CD4-positive, alpha-beta T cell treated with Interleukin-17A for 1 hour (primary cell): ENCODE measurements at regions not wholly inside any gene's neighbourhood (a gene's known extent, or its start where the extent isn't known, plus 50 kb on each side); places are given as distances from the start of the nearest gene placed in this dataset.
A peak's percentile ranks its signal among the peaks of the same experiment; 100 is the strongest.

Experiments
- DNase-seq: peaks from one replicate; pipeline ENCODE4 v3.0.0-alpha.2; 2020

DNA sequence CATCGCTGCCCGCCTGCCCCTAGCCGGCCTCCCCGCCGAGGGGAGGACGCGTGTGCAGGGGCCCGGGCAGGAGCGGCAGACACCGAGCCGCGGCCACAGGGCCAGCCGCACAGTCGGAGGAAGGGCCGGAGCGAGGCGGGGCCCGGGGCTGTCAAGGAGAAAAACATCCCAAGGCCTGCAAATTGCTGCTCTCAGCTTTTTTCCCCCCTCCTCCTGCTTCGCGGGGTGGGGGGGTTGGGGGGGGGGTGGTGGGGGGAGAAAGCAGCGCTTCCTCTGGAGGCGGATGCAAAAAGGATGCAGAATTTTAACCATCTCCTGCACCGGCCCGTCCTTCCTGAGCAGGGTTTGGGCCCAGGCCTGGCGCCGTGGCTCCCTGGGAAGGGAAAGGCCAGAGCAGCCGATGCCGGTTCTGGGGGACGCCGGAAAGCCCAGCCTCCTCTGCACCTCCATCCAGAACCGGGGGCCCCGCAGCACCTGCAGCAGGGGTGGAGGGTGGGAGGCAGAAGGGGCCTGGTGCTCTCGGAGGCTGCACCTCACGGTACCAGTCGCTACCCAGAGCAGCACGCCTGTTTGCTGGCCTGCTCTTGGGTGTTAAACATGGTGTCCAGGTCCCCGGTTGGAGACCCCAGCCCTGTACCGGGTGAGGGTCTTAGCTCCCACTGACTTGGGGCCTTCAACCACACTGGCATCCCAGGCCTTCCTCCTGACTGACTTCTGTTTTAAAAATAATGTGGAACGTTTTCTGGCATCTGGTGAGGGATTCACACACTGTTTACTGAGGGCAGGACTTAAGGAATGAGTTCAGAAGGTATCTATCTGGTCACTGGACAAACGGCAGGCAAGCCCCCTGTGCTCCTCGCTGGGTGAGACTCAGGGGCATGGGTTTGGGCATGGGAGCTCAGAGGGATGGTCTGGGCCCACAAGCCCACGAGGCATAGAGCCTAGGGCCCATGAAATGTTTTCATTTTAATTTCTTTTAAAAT, 77.4 kb upstream of the WNT7B start:
- DNase-seq = peak; percentile 59

DNA sequence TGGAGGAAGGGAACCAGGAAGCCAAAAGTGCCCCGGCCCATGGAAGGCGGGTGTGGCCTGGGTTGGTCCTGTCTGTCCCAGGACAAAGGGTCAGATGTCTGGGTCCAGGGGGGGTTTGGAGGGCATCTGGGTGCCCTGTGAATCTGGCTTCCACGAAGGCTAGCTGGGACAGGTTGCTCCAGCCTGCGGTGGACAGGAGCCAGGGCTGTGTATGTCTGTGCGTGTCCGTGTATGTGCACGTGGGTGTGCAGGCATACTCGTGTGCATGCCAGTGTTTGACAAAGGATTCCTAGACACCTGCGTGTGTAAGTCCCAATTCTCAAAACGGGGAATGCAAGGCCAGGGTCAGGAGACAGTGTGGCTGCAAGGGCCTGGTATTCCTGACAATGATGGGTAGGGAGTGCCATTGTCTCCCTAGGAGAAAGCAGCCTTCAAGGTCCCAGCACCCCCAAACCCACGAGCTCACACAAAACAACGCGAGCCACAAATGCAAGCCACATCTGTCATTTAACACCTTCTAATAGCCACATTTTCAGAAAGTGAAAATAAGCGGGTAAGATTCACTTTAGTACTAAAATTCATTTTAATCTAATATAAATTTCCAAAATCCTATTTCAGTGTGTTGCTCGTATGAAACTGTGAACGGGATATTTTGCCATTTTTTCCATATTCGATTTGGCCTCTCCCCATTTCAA, 78.4 kb upstream of the WNT7B start:
- DNase-seq = no peak

DNA sequence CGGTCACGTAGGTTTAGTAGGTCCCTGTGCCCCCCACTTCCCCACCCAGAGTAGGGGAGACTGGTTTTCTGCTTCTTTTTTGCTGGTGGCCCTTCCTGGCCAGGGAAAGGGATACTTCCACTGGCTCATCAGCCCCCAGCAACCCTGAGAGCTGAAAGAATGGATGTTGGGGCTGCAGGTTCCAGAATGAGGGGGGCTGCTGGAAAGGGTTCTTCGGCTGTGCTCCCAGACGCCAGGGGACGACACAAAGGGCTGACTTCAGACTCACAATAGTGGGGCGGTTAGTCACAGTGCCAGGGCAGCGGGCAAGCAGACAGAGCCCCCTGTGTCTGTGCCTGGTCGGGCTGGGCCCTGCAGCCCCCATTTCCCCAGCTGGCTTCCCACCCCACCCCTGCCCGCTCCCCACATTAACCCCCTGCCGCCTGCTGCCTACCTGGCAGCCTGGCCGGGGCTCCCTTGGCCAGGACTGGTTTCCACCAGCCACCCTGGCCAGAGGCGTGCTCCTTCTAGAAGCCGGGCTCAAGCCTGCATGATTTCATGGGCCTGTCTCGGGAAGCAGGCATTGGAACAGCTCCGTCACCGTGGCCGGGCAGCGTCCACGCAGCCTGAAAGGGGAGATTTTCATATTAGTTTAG, 79.1 kb upstream of the WNT7B start:
- DNase-seq = no peak

DNA sequence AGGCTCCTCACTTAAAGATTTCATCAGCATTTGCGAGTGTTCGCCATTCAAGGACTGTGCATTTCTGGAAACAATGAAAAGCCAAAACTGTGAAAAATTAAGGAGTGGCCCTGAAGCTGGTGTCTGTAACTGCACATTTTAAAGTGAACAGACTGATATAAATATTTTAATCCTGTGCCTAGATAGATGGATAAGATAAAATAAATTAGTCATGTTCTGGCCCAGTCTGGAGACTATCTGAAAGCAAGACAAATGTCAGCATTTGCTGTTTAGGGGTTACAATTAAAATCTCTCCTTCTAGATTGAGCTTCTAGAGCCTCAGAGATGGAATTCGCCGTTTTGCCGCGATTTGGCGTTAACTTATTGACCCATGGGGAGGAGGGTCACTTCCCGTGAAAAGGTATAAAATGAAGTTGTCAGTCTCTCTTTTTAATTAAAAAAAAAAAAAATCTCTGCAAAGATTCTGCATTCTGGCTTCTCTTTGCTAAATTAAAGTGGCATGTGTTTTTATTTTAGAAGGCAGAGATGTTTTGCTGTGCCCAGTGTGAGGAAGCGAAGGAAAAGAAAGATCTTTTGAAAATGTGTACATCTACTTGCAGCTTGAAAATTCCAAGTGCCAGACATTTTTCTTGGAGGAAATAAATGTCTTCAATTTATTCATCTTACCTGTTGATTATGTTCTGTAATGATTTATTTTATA, 79.7 kb upstream of the WNT7B start:
- DNase-seq = no peak

- DNase-seq = no peak
Observed at GRCh38 chr22:46057246-46058090, 80.5 kb upstream of the WNT7B start.

DNA sequence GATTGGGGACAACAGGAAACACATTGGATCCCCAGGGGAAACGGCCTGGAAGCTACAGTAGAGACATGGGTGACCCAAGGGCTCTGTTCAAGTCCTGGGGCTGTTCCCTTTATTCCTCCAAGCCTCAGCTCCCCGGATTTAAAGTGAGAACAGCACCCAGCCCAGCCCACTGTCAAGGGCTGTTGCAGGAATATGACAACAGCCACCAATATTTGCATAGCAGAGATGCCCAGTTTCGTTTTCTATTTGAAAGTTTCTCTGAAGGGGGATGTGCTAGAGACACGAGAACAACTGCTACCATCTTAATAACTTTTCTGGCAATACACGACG, 81.1 kb upstream of the WNT7B start:
- peak; percentile 70 for DNase-seq

- no peak for DNase-seq
Observed at GRCh38 chr22:46058591-46059519, 81.9 kb upstream of the WNT7B start.

DNA sequence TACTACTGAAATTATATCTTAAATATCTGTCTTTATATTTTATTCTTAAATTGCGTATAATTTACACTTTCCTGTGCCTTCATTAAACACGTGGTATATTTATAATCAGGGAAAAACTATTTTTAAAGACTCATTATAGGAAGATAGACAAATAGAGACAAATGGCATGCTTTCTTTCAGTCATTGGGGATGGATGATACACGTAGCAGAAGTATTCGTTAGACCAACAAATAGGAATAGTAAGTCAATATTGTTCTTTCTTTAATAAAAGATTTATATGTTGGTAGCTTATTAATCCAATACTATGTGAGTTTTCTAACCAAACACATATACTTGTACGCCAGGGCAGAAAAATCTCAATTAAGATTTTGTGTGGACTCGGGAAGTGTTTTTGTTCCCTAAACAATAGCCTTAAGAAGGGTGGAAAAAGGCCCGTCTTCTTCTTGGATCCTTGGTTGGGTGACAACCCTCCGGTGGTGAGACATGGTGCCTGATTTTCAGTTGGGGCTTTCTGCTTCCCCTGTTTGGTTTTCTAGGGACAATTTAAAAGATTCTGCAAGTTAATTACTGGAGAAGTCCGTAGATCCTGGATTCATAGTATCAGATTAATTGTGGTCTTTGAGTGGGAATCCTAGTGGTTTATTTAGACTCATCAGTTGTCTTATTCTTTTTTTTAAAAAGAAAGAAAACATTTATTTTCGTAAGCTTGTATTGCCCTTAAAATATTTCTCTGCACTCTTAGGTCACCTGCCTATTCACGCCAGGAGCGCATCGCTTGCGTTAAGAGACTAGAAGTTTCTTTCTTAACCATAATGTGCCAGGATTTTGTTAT, 83.5 kb upstream of the WNT7B start:
- no peak for DNase-seq

DNA sequence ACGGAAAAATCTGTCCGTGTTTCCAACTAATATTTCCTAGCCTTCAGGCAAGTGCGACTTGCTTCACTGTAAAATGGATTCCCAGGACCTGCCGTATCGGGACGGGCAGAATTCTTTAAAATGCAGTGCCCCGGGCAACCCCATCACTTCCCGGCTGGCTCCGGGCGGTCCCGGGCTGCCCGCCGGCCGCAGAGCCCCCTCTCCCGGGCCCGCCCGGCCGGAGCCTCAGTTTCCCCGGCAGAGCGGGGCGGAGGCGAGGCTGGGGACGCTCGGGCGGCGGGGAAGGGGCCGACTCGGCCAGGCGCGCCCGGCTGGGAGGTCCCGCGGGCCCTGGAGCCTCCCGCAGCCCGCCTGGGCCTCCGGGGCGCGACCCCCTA, 84.2 kb upstream of the WNT7B start:
- DNase-seq = no peak

- no peak for DNase-seq
Observed at GRCh38 chr22:46061501-46062231, 84.7 kb upstream of the WNT7B start.

- no peak for DNase-seq
Observed at GRCh38 chr22:46062232-46062615, 85.3 kb upstream of the WNT7B start.

GRCh38 chr22:46062971-46063631, 86.1 kb upstream of the WNT7B start:
- no peak for DNase-seq

GRCh38 chr22:46063846-46064227, 86.5 kb upstream of the PPARA start:
- no peak for DNase-seq

GRCh38 chr22:46064228-46064965, 85.9 kb upstream of the PPARA start:
- no peak for DNase-seq

- DNase-seq = no peak
Observed at GRCh38 chr22:46064966-46065666, 85.2 kb upstream of the PPARA start.

DNA sequence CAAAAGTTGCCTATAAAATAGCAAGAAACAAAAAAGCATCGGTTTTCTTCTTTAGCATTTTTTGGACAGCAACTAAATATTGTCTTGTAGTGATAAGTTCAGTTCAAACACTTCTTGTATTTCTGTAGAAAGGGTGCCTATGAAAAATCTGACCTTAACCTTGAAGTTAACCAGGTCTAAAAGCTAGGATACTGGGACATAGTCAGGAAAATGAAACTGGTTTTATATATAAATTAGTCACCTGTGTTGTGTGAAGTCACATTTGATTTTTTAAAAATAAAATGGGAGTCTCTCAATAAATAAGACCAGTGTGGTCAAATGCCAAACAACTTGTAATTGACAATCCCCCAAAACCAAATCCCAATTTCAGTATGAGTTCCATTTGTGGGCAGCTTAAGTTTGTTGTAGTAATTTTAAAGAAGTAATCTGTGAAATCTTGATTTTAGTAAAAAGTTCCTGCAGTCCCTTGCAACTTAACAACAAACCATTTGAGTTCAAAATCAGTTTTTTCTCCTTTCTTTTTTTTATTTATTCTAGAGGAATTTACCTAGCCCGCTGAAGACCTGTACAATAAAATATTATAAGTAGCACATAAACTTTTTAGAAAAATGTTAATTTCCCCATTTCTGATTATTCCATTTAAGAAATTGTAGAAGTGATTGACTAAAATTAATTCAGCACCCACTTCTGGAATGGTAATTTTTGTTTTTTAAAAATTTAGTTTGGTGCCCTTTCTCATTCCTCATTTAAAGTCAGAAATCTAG, 84.5 kb upstream of the PPARA start:
- DNase-seq = no peak

DNA sequence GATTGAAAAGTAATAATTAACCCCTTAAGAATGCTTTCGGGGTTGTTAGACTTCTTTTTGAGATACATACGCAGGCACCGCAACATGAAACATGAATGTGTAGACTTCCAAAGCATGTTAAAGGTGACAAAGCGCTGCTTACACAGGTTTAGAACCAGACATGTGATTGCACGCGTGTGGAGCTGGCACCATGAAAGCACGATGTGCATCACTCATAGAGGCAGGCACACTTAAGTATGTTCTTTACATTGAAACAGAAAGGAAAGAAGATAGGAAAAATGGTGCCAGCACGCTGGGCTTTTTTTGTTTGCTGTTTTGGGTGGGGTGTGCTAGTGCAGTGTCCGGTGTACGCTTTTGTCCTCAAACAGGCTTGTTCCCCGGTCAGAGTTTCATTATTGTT, 83.6 kb upstream of the PPARA start:
- no peak for DNase-seq
